BJ (cell line): ENCODE measurements at regions not wholly inside any gene's neighbourhood (a gene's known extent, or its start where the extent isn't known, plus 50 kb on each side); places are given as distances from the start of the nearest gene placed in this dataset.

Experiments used
- CTCF ChIA-PET: fragments of 350-600 bp; formaldehyde crosslinking; extraction: SDS; loops from one replicate; lab custom pipeline; 2021; ENCODE audit warnings: antibody characterized with exemption, inconsistent platforms; lab: Yijun Ruan, JAX
- POLR2A ChIA-PET: fragments of 300-600 bp; sonication (Branson Sonifier 250); formaldehyde crosslinking; extraction: SDS; loops from one replicate; lab custom pipeline; 2021; ENCODE audit warnings: antibody characterized with exemption; lab: Charles Lee
- DNase-seq: peaks from one replicate; pipeline ENCODE4 v3.0.0-alpha.2; 2011; ENCODE audit warnings: low read depth
- H3K27me3 ChIP-seq: 2 replicates; pipeline ENCODE4 v1.6.0; 2011; ENCODE audit warnings: low read length; ENCODE audit not compliant: control insufficient read depth, insufficient read depth
- H3K36me3 ChIP-seq: 2 replicates; pipeline ENCODE4 v1.5.1; 2011; ENCODE audit warnings: low read length; ENCODE audit not compliant: control insufficient read depth, insufficient read depth
- H3K4me3 ChIP-seq: 2 replicates; pipeline ENCODE4 v1.5.1; 2011; ENCODE audit warnings: low read depth, mild to moderate bottlenecking, control low read depth, low read length
- CTCF ChIP-seq: IDR thresholded peaks from 2 replicates; pipeline ENCODE4 v1.5.1; 2011; ENCODE audit warnings: low read depth, mild to moderate bottlenecking, control low read depth, inconsistent platforms, low read length, moderate library complexity; ENCODE audit not compliant: insufficient read depth

- no peak for DNase-seq
- Histone ChIP-seq H3K4me3 (no peak overlapping the region), H3K36me3 (no peaks in the 10 kb centered on the region), H3K27me3 (no peaks in the 10 kb centered on the region)
- POLR2A ChIA-PET: no interaction called here
- CTCF ChIA-PET: interaction anchor here (1.1 to 1.2 kb wide), 2 partner anchors 8 to 16 kb away, joined by 3 to 6 read pairs; no protein-coding TSS in a partner anchor
- TF ChIP-seq CTCF: no peak
Observed at GRCh38 chr14:23814527-23815256, 138.9 kb upstream of the DHRS4 start.

DNA sequence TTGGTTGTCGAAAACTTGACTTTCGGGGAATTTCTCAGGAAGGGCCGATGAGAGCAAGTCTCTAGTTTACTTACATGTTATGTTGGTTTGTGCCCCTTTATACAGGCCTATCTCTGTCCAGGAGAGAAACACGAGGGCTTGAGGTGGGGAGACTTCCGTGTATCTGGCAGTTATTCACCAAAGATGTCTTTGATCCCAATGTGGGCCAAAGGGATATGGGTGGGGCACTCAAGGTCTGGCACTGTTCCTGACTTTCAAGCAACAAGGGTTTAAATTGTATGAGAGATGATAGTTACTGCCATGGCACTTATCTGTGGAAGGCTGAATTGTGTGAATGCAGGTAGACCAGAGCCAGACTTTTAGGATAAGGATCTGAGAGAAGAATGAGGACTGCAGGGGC lies 137.2 kb upstream of the DHRS4 start:
- DNase-seq: no peak
- ChIA-PET CTCF (no interaction called here), POLR2A (no interaction called here)
- H3K36me3 ChIP-seq: no peaks in the 10 kb centered on the region
- no peak overlapping the region for H3K4me3 ChIP-seq
- no peak for TF ChIP-seq CTCF
- H3K27me3 ChIP-seq: no peaks in the 10 kb centered on the region

- ChIA-PET CTCF (no interaction called here), POLR2A (no interaction called here)
- DNase-seq: no peak
- Histone ChIP-seq H3K4me3 (no peak overlapping the region), H3K36me3 (no peaks in the 10 kb centered on the region), H3K27me3 (no peaks in the 10 kb centered on the region)
- TF ChIP-seq CTCF: no peak
Observed at GRCh38 chr14:23817164-23817767, 136.3 kb upstream of the DHRS4 start.

- H3K4me3 ChIP-seq: no peak overlapping the region
- H3K36me3 ChIP-seq: no peaks in the 10 kb centered on the region
- CTCF ChIA-PET: no interaction called here
- DNase-seq: no peak
- no peak for TF ChIP-seq CTCF
- H3K27me3 ChIP-seq: peaks cover 24% of the 10 kb centered on the region
- POLR2A ChIA-PET: no interaction called here
Observed at GRCh38 chr14:23827100-23827892, 126.3 kb upstream of the DHRS4 start.

DNA sequence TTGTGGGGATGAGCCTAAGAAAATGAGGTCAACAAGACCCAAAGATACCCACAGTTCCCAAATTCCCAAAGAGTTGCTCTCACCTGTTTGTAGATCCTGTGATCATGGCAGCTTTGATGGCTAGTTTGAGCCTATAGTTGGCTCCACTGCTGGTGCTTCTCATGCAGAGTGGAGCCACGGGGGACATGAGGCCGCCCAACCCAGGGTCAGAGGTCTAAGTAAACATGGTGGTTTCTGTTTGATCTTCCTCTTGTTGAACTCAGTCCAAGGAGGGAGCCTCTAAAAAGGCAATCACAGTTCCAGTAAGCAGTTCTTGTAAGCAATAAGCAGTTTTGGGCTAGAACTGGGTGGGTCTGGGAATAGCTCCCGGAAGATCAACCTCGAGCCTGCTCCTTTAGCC lies 125.6 kb upstream of the DHRS4 start:
- peaks cover 25% of the 10 kb centered on the region for H3K27me3 ChIP-seq
- DNase-seq: no peak
- no peak overlapping the region for H3K4me3 ChIP-seq
- no peak for TF ChIP-seq CTCF
- POLR2A ChIA-PET: no interaction called here
- CTCF ChIA-PET: interaction anchor here (1.2 kb wide), 1 partner anchor 195 kb away, joined by 4 read pairs; no protein-coding TSS in a partner anchor
- no peaks in the 10 kb centered on the region for H3K36me3 ChIP-seq
